Naive B cell (primary cell): ENCODE measurements at regions not wholly inside any gene's neighbourhood (a gene's known extent, or its start where the extent isn't known, plus 50 kb on each side); places are given as distances from the start of the nearest gene placed in this dataset.
A peak's percentile ranks its signal among the peaks of the same experiment; 100 is the strongest.

ENCODE experiments used
- ATAC-seq, 2 donors: fragments of 150-1000 bp; cut with Tn5 transposase; 2 replicates each; pipeline ENCODE4 v1.10.0; 2021; ENCODE audit warnings: low read depth in 2 of 2, mild to moderate bottlenecking in 2 of 2, moderate library complexity in 2 of 2
- DNase-seq: peaks from one replicate; pipeline ENCODE4 v3.0.0; 2022
- H3K27ac Mint-ChIP-seq, 6 donors: one replicate each; pipeline ENCODE4 v1.8.0; 2020 to 2022; ENCODE audit warnings: mild to moderate bottlenecking in 6 of 6, mixed read lengths in 6 of 6, moderate library complexity in 5 of 6, inconsistent platforms in 2 of 6
- H3K27me3 Mint-ChIP-seq, 3 donors: one replicate each; pipeline ENCODE4 v1.8.0; 2021 to 2022; ENCODE audit warnings: mixed read lengths in 3 of 3, mild to moderate bottlenecking in 1 of 3
- H3K36me3 Mint-ChIP-seq, 2 donors: one replicate each; pipeline ENCODE4 v1.8.0; 2020 to 2022; ENCODE audit warnings: mixed read lengths in 2 of 2, inconsistent platforms in 1 of 2, mild to moderate bottlenecking in 1 of 2
- H3K4me1 Mint-ChIP-seq, 3 donors: one replicate each; pipeline ENCODE4 v1.8.0; 2020 to 2022; ENCODE audit warnings: mixed read lengths in 3 of 3, inconsistent platforms in 1 of 3, mild to moderate bottlenecking in 1 of 3, moderate library complexity in 1 of 3
- H3K4me3 Mint-ChIP-seq, 8 donors: one replicate each; pipeline ENCODE4 v1.8.0; 2020 to 2022; ENCODE audit warnings: mild to moderate bottlenecking in 8 of 8, mixed read lengths in 8 of 8, moderate library complexity in 8 of 8, inconsistent platforms in 2 of 8
- H3K9me3 Mint-ChIP-seq, 7 donors: one replicate each; pipeline ENCODE4 v1.8.0; 2020 to 2022; ENCODE audit warnings: mixed read lengths in 7 of 7, mild to moderate bottlenecking in 5 of 7, inconsistent platforms in 2 of 7, moderate library complexity in 1 of 7

DNA sequence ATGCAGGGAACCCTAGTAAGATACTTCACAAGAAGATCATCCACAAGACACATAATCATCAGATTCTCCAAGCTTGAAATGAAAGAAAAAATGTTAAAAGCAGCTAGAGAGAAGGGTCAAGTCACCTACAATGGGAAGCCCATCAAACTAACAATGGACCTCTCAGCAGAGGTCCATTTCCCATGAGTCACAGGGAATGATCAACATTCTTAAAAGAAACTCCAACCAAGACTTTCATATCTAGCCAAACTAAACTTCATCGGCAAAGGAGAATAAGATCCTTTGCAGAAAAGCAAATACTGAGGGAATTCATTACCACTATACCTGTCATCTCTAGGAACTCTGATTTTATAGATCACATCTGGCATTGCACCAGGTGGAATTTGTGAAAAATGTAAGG is 52.9 kb upstream of the SPATA31E1 start:
- Mint-ChIP-seq H3K36me3 (no peaks in the 10 kb centered on the region), H3K4me1 (no peaks in the 10 kb centered on the region), H3K4me3 (no peak overlapping the region), H3K27me3 (peaks cover 18 to 30% (median 20%) of the 10 kb centered on the region in 3 donors), H3K9me3 (peaks cover 0 to 7% (median 0%) of the 10 kb centered on the region in 7 donors), H3K27ac (no peak overlapping the region)
- DNase-seq (no peak), ATAC-seq (no peak)

DNA sequence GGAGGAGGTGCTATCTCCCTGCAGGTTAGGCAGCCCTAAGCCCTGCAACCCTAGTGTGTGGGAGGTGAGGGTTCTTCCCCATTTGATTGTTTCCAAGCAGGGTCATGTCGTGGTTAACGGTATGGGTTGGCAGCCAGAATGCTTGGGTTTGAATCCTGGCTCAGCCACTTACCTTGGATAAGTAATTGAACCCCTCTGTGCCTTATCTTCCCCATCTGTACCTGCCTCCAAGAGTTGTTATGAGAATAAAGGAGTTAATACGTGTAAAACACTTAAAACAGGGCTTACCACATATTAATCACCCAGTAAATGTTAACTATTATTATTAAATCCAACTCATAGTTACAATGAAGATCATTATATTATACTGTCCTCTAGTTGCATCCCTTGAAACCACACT is 52.2 kb upstream of the SPATA31E1 start:
- peaks cover 0 to 7% (median 0%) of the 10 kb centered on the region in 7 donors for H3K9me3 Mint-ChIP-seq
- H3K4me3 Mint-ChIP-seq, result no peak overlapping the region
- no peaks in the 10 kb centered on the region for H3K4me1 Mint-ChIP-seq
- H3K27ac Mint-ChIP-seq, result no peak overlapping the region
- ATAC-seq, result no peak
- peaks cover 18 to 30% (median 20%) of the 10 kb centered on the region in 3 donors for H3K27me3 Mint-ChIP-seq
- no peak for DNase-seq
- H3K36me3 Mint-ChIP-seq, result no peaks in the 10 kb centered on the region

DNA sequence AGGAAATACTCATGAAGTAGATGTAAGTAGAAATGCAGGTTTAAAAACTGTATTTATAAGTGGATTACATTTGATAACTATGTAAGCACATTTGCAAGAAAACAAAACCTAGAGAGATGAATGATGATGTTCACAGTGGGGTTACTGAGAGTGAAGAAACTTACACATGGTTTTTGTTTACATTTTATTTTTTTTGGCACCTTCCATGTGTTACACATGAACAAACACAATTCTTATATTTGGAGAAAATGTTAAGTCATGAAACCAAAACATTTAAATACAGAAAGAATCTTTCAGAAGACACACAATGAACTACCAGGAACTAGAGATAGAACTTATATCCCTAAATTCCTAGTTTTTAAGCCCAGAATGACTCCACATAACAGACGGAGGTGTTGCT is 51.5 kb upstream of the SPATA31E1 start:
- peaks cover 0 to 7% (median 0%) of the 10 kb centered on the region in 7 donors for H3K9me3 Mint-ChIP-seq
- H3K36me3 Mint-ChIP-seq, result no peaks in the 10 kb centered on the region
- H3K27ac Mint-ChIP-seq, result peak overlapping the region in 1 of 6 donors; percentile 67
- H3K4me3 Mint-ChIP-seq, result no peak overlapping the region
- ATAC-seq (no peak), DNase-seq (no peak)
- H3K27me3 Mint-ChIP-seq, result peaks cover 18 to 30% (median 20%) of the 10 kb centered on the region in 3 donors
- no peaks in the 10 kb centered on the region for H3K4me1 Mint-ChIP-seq
